Erythroblast (primary cell): ENCODE measurements at regions not wholly inside any gene's neighbourhood (a gene's known extent, or its start where the extent isn't known, plus 50 kb on each side); places are given as distances from the start of the nearest gene placed in this dataset.

Experiments
- GATA1 ChIP-seq: IDR thresholded peaks from 2 replicates; pipeline ENCODE4 v1.6.1; 2011; ENCODE audit warnings: low read depth, mild to moderate bottlenecking, control low read depth, low read length, moderate library complexity
- POLR2A ChIP-seq: IDR thresholded peaks from 2 replicates; pipeline ENCODE4 v1.6.1; 2011; ENCODE audit warnings: mild to moderate bottlenecking, low read length

- TF ChIP-seq POLR2A (no peak), GATA1 (no peak)
Measured at GRCh38 chr17:33806631-33807030, 448.5 kb upstream of the CCL2 start.
